ENCODE measurements at regions not wholly inside any gene's neighbourhood (a gene's known extent, or its start where the extent isn't known, plus 50 kb on each side); places are given as distances from the start of the nearest gene placed in this dataset.
"Not testable (repeated sequence)": the region's sequence is repeated elsewhere in the genome, so short reads cannot be mapped to it uniquely, and the experiment has no call there.

- no peak for DNase-seq
These were observed 403.4 kb downstream of the CDH11 start for GRCh38 chr16:64718486-64718885.

GRCh38 chr16:64717871-64718270 lies 404.0 kb downstream of the CDH11 start:
- DNase-seq, result no peak

GRCh38 chr16:64715624-64716023 lies 406.2 kb downstream of the CDH11 start:
- DNase-seq, result no peak

DNA sequence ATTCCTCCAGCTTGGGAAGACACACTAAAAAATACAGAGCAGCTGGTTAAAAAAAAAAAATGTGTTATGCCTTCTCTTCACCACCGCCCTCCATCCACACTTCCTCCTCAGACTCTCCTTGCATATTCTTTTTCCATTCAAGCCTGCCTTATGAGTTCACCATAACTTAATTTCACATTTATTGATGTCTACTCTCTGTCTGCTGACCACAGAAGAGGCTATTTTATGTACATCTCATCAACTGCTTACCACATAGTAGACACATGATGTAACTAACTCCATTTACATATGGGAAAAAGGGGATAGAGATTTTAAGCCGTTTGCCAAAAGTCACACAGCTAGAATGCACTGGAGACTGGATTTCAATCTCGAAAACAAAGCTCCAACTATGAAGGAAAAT lies 409.8 kb downstream of the CDH11 start:
- DNase-seq, result no peak

- no peak for DNase-seq
These were observed 410.3 kb downstream of the CDH11 start for GRCh38 chr16:64711596-64711995.

GRCh38 chr16:64711026-64711425 lies 410.8 kb downstream of the CDH11 start:
- no peak for DNase-seq

DNA sequence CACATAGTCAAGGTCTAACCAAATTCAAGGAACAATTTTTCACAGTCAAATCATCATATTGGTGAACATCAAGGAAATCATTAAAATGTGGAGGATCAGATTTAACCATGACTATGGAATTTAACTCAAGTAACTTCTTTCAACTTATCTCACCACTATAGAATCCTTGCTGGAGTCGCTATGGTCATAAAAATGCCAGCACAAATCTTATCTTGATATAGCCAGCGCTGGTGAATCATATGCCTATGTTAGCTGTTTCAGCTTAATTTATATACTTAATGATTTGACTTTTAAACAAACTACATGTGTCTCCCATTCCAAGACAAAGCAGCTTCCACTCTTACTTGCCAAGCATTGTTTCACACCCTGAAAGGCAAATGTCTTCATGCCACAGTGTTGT lies 416.4 kb downstream of the CDH11 start:
- no peak for DNase-seq

- DNase-seq, result no peak
These were observed 417.5 kb downstream of the CDH11 start for GRCh38 chr16:64704386-64704785.

DNA sequence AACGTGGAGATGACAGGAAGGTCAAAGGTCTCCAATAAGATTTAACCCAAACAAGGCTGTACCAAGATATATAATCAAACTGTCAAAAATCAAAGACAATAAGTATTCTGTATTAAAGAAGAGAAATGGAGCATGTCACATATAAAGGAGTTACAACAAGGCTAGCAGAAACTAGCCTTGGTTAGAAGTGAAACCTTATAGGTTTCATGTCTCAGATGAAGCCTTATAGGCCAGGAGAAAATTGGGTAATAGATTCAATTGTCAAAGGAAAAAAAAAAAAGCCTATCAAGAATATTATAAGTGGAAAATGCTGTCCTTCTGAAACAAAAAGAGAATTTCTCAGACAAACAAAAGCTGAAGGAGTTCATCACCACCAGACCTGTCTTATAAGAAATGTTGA lies 419.4 kb downstream of the CDH11 start:
- DNase-seq, result no peak

DNA sequence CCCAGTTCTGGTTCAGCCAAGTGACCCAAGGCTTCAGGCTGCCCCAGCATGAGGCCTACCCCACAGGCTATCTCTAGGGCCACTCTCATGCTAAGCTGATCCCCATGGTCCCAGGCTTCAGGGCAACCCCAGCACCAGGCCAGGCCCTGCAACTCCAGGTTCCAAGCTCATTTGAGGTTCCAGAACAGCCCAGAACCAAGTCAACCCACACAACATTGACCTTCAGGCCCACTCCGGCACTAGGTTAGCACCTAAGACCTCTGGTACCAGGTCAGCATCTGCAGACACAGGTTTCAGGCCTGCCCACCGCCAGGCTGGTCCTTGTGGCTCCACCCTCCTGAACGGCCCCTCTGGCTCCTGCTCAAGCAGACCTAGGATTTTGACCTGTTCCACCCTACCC lies 421.2 kb downstream of the CDH11 start:
- DNase-seq, result no peak

- no peak for DNase-seq
These were observed 425.0 kb downstream of the CDH11 start for GRCh38 chr16:64696866-64697265.

GRCh38 chr16:64695684-64696083 lies 426.2 kb downstream of the CDH11 start:
- no peak for DNase-seq

GRCh38 chr16:64693946-64694345 lies 427.9 kb downstream of the CDH11 start:
- DNase-seq, result no peak

DNA sequence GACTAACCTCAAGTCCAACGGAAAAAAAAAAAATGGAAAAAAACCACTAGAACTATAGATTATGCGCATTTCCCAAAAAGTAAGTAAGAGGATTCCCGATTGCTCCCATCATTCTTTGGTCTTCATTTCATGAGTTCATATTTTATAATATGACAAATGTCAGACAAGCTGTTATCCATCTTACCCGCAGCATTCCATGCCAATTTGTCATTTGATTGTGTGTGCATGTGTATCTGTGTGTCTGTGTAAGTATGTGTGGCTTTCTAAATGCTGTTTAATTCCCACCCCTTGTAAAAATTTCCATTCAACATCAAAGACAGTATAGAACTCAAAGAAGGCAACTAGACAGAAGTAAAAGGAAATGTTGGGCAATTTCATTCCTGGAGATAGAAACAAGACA lies 434.1 kb downstream of the CDH11 start:
- DNase-seq, result no peak

- no peak for DNase-seq
These were observed 434.7 kb downstream of the CDH11 start for GRCh38 chr16:64687123-64687522.

GRCh38 chr16:64679976-64680690 lies 441.7 kb downstream of the CDH11 start:
- DNase-seq, result no peak

- no peak for DNase-seq
These were observed 452.3 kb downstream of the CDH11 start for GRCh38 chr16:64669573-64669972.

DNA sequence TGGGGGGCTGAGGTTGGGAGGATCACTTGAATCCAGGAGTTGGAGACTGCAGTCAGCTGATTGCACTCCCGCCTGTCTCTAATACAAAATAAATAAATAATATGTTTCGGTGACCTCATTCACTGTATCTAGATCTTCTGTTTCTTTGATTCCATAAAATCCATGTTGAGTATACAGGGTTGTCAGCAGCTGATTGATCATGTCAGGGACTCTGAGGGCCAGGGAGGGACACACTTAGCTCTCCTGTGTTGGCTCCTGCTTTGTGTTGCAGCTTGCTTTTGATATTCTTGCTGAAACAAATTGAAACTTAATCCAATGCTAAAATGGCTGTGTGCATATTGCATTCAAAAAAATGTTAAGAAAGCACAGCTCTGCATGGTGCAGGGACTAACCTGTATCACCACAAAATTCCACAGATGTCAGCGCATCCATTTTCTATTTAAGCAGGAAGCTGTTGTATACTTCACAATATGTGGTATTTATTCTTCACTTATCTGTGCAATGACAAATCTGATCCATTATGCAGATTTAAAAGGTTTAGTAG lies 454.5 kb downstream of the CDH11 start:
- DNase-seq, result no peak

DNA sequence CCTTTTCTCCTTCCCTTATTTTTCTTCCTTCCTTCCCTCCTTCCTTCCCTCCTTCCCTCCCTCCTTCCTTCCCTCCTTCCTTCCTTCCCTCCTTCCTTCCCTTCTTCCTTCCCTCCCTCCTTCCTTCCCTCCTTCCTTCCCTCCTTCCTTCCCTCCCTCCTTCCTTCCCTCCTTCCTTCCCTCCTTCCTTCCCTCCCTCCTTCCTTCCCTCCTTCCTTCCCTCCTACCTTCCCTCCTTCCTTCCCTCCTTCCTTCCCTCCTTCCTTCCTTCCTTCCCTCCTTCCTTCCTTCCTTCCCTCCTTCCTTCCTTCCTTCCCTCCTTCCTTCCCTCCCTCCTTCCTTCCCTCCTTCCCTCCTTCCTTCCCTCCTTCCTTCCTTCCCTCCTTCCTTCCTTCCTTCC lies 459.6 kb downstream of the CDH11 start:
- DNase-seq, result not testable (repeated sequence)

DNA sequence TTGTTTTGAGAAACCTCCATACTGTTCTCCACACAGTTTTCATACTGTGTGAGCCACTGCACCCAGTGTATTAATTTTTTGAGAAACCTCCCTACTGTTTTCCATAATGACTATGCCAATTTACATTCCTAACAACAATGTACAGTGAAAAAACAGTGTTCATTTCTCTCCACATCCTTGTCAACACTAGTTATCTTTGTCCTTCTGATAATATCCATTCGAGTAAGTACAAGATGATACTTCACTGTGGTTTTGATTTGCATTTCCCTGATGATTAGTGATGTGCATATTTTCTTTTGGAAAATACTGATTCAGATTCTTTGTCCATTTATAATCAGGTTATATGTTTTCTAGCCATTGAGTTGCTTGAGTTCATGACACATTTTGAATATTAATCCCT lies 462.0 kb downstream of the CDH11 start:
- no peak for DNase-seq

- DNase-seq, result no peak
These were observed 464.4 kb downstream of the CDH11 start for GRCh38 chr16:64657316-64658011.

DNA sequence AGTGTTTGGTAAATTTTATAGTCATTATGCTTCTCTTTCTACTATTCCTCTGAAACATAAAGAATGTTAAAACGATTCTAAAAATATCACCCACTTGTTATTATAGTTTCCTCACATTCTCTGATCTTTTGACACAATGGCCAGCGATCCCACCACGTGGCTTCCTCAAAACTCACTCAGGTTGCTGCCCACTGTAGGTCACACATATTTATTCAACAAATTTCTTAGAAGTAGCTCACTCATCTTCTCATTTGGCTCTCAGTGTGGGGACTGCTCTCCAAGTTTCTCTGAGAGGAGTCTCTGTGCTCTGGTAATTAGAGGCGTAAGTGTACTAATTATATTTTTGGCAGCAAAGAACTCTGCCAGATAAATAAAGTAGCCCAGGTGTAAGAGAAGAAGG lies 465.4 kb downstream of the CDH11 start:
- DNase-seq, result no peak

DNA sequence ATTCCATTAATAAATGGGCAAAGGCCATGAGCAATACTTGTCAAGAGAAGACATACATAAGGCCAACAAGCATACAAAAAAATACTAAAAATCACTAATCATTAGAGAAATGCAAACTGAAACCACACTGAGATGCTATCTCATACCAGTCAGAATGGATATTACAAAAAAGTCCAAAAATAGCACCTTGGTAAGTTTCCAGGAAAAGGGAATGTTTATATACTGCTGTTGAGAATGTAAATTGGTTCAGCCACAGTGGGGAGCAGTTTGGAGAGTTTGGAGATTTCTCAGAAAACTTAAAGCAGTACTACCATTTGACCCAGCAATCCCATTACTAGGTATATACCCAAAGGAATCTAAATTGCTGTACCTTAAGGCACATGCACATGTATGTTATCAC lies 467.7 kb downstream of the CDH11 start:
- DNase-seq, result no peak

DNA sequence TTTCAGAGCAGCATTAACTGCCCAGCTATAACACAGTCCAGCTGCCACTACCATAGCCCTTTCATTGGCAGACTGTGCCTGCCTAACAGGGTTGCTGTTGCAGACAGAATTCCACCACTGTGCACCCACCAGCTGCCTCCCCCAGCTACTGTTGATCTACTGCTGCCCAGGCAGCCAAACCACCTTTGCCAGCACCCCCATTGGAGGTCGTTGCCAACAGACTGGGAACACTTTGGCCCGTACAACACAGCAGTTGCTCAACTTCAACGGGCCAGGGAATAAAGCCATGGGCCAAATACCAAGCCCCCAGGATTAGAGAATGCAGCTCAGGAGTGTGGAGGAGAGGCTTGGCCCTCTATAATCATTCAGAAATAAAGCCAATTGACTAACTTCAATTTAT lies 473.6 kb downstream of the CDH11 start:
- no peak for DNase-seq
